ENCODE measurements at regions not wholly inside any gene's neighbourhood (a gene's known extent, or its start where the extent isn't known, plus 50 kb on each side); places are given as distances from the start of the nearest gene placed in this dataset.

GRCh38 chr6:23377830-23378229 lies 748.2 kb upstream of the NRSN1 start:
- ATAC-seq (ENCODE audit: low read depth) (no peak), DNase-seq (no peak)
- H4K8ac ChIP-seq (ENCODE audit: low read depth in 2 of 2, low read length in 2 of 2) = no peak overlapping the region
- no peak overlapping the region for H3K4me3 ChIP-seq (ENCODE audit: insufficient read depth, low read depth, low read length)
- no peak overlapping the region for H3K18ac ChIP-seq (ENCODE audit: low read depth, low read length)
- BruUV-seq (replicated peaks) = no TSS peak
- no peak overlapping the region for H2AK9ac ChIP-seq (replicated peaks; ENCODE audit: low read depth, low read length, poor library complexity)
- TF ChIP-seq CEBPB (IDR thresholded peaks at IDR 0.05; ENCODE audit: low read depth, low read length) = no peak
- no peak for TF ChIP-seq CTCF (conservative IDR thresholded peaks at IDR 0.05; ENCODE audit: low read depth, low read length)
- TF ChIP-seq FOS (IDR thresholded peaks at IDR 0.05; ENCODE audit: low read depth, low read length) = no peak
- TF ChIP-seq RFX5 (IDR thresholded peaks at IDR 0.05; ENCODE audit: low read depth, low read length) = no peak
- TF ChIP-seq USF2 (IDR thresholded peaks at IDR 0.05; ENCODE audit: low read depth, low read length) = no peak
- no peak for TF ChIP-seq RCOR1 (IDR thresholded peaks at IDR 0.05; ENCODE audit: insufficient replicate concordance, low read length)
- TF ChIP-seq MXI1 (IDR thresholded peaks at IDR 0.05; ENCODE audit: borderline replicate concordance, low read depth, low read length) = no peak
- no peak for TF ChIP-seq CHD1 (IDR thresholded peaks at IDR 0.05; ENCODE audit: low read depth, low read length)
- TF ChIP-seq MAZ (IDR thresholded peaks at IDR 0.05; ENCODE audit: borderline replicate concordance, low read depth, low read length) = no peak
- no peak for TF ChIP-seq NFE2L2 (IDR thresholded peaks at IDR 0.05; ENCODE audit: low read depth, low read length)
- no peak for TF ChIP-seq RAD21 (IDR thresholded peaks at IDR 0.05; ENCODE audit: low read length)
- TF ChIP-seq ELK1 (IDR thresholded peaks at IDR 0.05; ENCODE audit: borderline replicate concordance, low read depth, low read length) = no peak
- no peak for TF ChIP-seq SMC3 (IDR thresholded peaks at IDR 0.05; ENCODE audit: low read depth, low read length)
- TF ChIP-seq POLR2A (IDR thresholded peaks at IDR 0.05; ENCODE audit: low read depth, low read length) = no peak
- no peak for TF ChIP-seq BHLHE40 (IDR thresholded peaks at IDR 0.05; ENCODE audit: low read depth, low read length)
- H3K36me3 ChIP-seq (ENCODE audit: control insufficient read depth, insufficient read depth, low read length) = no peaks in the 10 kb centered on the region
- no peak overlapping the region for H3K4ac ChIP-seq (ENCODE audit: low read depth, low read length)
- no peak overlapping the region for H4K91ac ChIP-seq (ENCODE audit: insufficient read depth, low read depth, low read length)
- no peak overlapping the region for H3K9ac ChIP-seq (ENCODE audit: low read depth, low read length)
- dilution Hi-C loops (cut with HindIII; ENCODE audit: low sequenced_read_pairs, unreplicated experiment) (no loop called here), in situ Hi-C loops (cut with MboI; ENCODE audit: low sequenced_read_pairs) (no loop called here), intact Hi-C loops (cut with micrococcal nuclease) (no loop called here)
- no peak overlapping the region for H3K4me2 ChIP-seq (ENCODE audit: low read depth, low read length)
- no peaks in the 10 kb centered on the region for H4K20me1 ChIP-seq (ENCODE audit: insufficient read depth, low read length)
- no peak overlapping the region for H2BK120ac ChIP-seq (ENCODE audit: low read depth, low read length)
- no peak overlapping the region for H3K23ac ChIP-seq (ENCODE audit: low read depth, low read length)
- H2BK20ac ChIP-seq (ENCODE audit: low read depth, low read length) = no peak overlapping the region
- H3K4me1 ChIP-seq (ENCODE audit: control insufficient read depth, insufficient read depth, low read length) = no peaks in the 10 kb centered on the region
- no peaks in the 10 kb centered on the region for H3K79me1 ChIP-seq (ENCODE audit: low read depth in 1 of 2, low read length in 2 of 2)
- no peak overlapping the region for H2BK5ac ChIP-seq (ENCODE audit: low read depth, low read length, poor library complexity, severe bottlenecking)
- H4K5ac ChIP-seq (ENCODE audit: low read depth, low read length) = no peak overlapping the region
- POLR2A ChIA-PET (ENCODE audit: unreplicated experiment) = no interaction called here
- no peak overlapping the region for H3K27ac ChIP-seq (ENCODE audit: insufficient read depth, low read length)
- H3K9me1 ChIP-seq (ENCODE audit: insufficient read depth, low read length) = no peaks in the 10 kb centered on the region
- H2AK5ac ChIP-seq (ENCODE audit: low read depth, low read length) = no peak overlapping the region
- no peak overlapping the region for H2AFZ ChIP-seq (replicated peaks; ENCODE audit: low read length, poor library complexity)
- no peaks in the 10 kb centered on the region for H3K9me3 ChIP-seq (ENCODE audit: control insufficient read depth, insufficient read depth, low read length)
- H3K56ac ChIP-seq (ENCODE audit: extremely low read depth, insufficient read depth, low read length) = no peak overlapping the region
- H3K27me3 ChIP-seq (ENCODE audit: control insufficient read depth, insufficient read depth, low read length) = no peaks in the 10 kb centered on the region
- no peak overlapping the region for H2BK15ac ChIP-seq (ENCODE audit: low read depth, low read length)
- H3K14ac ChIP-seq (replicated peaks; ENCODE audit: low read depth, low read length) = no peak overlapping the region
- CTCF ChIA-PET = no interaction called here
